Activated CD8-positive, alpha-beta memory T cell treated with anti-CD3 and anti-CD28 coated beads for 4 hours (primary cell): ENCODE measurements at regions not wholly inside any gene's neighbourhood (a gene's known extent, or its start where the extent isn't known, plus 50 kb on each side); places are given as distances from the start of the nearest gene placed in this dataset.
"Not testable (repeated sequence)": the region's sequence is repeated elsewhere in the genome, so short reads cannot be mapped to it uniquely, and the experiment has no call there.

Experiments
- DNase-seq, 2 donors: peaks; one replicate each; pipeline ENCODE4 v3.0.0-alpha.2; 2020; ENCODE audit warnings: low read depth in 2 of 2

DNA sequence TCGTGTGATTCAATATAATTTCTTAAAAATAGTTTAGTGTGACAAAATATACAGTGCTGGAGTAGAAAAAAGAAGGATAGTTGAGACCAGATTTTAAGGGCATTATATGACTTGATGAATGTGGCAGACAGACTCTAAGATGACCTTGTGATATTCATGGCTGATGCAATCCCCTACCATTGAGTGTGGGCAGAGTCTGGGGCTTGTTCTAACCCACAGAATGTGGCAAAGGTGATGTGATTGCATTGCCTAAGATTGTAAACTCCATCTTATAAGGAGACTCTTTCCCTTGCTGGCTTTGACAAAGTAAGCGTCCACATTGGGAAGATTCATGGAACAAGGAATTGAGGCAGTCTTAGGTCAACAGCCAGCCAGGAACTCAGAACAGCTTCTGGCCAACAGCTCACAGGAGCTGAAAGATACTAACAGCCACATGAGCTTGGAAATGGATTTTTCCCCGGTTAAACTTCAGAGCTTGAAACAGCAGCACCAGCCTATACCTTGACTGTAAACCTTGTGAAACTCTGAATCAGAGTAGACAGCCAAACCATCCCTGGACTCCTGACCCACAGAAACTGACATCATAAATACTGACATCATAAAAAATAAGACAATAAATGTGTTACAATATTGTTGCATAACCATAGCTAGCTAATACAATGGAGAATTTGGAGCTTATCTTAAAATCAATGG is 864.5 kb downstream of the TTLL7 start:
- not testable (repeated sequence) for DNase-seq

DNA sequence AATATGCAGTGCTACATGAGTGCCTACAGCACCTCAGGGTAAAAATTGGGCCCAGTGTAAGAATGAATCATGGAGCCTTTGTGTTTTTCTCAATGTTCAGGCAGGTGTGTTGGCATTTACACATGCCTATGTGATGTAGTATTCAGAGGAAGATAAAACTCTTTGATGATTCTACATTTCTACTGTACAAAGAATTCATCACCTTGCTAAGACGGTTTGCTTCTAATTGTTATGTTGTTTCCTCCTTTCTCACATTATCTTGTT is 867.3 kb downstream of the TTLL7 start:
- no peak for DNase-seq

DNA sequence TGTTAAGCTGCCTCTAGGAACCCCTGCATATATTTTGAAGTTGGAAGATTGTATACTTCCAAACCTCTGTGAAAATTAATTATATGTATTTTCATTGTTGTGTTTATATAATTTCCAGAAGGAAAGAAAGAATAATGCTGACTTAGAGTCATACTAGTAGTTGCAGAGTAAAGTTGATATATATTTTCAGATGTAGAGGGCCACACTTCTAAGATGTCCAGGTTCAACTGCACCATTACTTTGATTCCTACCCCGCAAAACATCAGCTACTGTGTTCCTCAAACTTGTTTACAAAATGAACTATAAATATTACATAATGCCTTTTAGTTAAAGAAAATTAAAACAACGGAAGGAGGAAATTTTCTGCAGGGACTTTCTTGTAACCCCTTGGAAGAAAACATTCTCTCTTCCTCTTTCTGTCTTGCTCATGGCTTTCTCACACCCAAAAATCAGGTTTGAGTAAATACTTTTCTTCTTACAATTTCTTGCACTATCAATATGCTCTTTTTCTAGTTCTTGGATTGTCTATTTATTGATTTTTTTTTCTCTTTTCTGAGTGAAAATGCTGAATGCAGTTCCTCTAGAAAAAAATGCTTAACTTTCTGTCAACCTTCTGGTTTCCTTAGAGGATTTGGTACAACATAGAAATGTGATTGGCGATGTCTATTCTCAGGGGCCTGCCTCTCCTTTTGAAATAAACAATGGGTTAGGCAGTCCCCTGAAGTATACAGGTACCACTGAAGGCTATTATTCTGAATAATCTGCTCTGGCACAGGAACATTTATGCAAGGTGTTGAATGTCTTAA is 867.8 kb downstream of the TTLL7 start:
- no peak for DNase-seq

- no peak for DNase-seq
Measured at GRCh38 chr1:83129107-83129506, 869.8 kb downstream of the TTLL7 start.

- no peak for DNase-seq
Measured at GRCh38 chr1:83125456-83125855, 873.5 kb downstream of the TTLL7 start.

- no peak for DNase-seq
Measured at GRCh38 chr1:83123019-83123418, 875.9 kb downstream of the TTLL7 start.

DNA sequence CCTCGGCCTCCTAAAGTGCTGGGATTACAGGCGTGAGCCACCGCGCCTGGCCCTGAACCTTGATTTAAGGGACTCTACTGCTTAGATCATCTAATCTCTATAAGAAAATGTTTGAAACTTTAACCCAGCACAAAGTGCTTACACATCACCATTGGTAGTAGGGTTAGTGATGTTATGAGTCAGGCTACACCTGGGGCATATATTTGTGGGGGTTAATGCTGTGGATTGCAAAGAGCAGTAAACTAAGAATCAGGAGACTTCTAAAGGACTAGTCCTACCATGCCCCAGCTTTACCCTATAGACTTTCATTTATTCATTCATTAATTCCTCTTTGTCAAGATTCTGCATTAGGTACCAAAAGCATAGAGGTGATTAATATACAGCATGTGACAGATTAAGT is 880.5 kb downstream of the TTLL7 start:
- DNase-seq, result no peak

- DNase-seq, result not testable (repeated sequence)
Measured at GRCh38 chr1:83117030-83117429, 881.9 kb downstream of the TTLL7 start.

DNA sequence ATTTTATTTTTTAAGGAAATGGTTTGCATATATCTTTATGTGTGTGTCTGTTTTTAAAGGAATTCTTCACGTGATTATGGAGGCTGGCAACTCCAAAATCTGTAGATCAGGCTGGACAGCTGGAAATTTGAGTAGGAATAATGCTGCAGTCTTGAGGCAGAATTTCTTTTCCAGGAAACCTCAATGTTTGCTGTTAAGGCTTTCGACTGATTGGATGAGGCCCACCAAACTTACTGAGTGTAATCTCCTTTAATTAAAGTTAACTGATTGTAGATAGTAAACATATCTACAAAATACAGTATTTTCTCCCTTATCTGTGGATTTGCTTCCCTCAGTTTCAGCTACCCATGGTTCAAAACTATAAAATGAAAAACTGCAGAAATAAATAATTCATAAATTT is 883.1 kb downstream of the TTLL7 start:
- DNase-seq, result no peak

DNA sequence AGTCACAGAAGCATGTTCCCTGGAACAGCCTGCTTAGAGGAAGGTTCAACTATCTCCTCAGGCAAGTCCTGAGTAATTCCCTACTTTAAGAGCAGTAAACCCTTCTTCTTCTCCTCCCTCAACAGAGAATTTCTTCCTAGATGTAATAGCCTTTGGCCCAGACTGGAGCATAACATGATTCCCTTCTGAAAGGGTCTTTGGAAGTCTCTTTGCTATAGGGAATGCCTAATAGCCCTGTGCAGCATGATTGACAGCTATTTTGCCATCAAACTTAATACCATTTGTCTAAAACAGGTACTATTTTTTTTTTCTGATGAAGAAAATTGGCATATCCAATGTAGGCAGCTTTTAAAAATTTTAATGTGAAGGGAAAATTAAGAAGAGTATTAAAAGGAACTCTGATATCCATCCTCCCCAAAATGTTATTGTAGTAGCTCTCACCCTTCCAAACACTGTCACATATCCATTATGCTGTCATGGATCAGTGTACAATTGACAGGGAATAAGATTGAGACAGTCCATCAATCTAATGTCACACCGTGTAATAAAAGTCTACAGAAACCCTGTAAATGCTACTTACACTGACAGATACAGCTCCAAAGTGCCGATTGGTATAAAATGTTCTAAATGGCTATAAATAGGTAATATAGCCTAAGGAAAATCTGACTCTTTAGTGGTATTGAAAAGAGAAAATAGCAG is 884.6 kb downstream of the TTLL7 start:
- no peak for DNase-seq

DNA sequence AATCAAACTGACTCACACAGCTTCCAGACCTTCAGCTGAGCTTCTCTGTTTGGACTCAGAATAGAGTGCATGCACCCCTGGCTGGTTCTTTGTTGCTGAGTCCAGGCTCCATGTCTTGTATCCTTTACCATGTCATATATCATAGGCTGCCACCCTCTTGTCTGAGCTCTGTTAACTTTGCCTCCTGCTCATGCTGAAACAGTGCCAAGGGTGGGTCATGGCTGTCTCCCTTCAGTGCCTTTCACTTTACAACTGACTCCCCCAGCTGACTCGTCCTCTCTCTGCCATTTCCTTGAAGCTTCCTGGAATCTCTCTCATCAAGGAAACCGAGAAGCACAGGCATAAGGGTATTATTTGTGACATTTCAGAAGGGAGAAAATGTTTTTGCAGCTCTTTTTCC is 885.3 kb downstream of the TTLL7 start:
- DNase-seq, result no peak

GRCh38 chr1:83112248-83112885 is 886.6 kb downstream of the TTLL7 start:
- no peak for DNase-seq

GRCh38 chr1:83110156-83110555 is 888.8 kb downstream of the TTLL7 start:
- no peak for DNase-seq

GRCh38 chr1:83109692-83110091 is 889.2 kb downstream of the TTLL7 start:
- no peak for DNase-seq

DNA sequence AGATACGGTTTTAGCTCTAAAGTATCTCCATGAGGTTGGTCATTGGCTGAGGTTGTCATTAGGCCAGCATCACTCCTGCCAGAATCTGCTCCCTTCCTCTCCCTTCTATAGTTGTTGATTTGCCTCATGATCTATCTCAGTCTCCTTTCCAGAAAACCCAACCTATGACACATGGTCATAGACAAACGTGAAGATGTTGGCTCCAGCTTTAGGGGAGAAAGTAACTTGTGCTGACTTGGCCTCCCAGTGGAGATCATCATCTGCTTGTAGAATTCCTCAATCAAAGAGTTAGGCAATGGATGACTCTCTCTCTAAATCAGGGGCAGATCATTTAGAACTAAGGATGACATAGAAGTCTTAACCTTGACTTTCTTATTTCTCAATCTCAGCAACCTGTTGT is 894.4 kb downstream of the TTLL7 start:
- DNase-seq, result no peak

GRCh38 chr1:83103341-83103740 is 895.6 kb downstream of the TTLL7 start:
- DNase-seq, result no peak

GRCh38 chr1:83102630-83103071 is 896.3 kb downstream of the TTLL7 start:
- no peak for DNase-seq

- DNase-seq, result no peak
Measured at GRCh38 chr1:83101406-83101805, 897.5 kb downstream of the TTLL7 start.

- no peak for DNase-seq
Measured at GRCh38 chr1:83100133-83100532, 898.8 kb downstream of the TTLL7 start.

- no peak for DNase-seq
Measured at GRCh38 chr1:83098791-83099190, 900.1 kb downstream of the TTLL7 start.

DNA sequence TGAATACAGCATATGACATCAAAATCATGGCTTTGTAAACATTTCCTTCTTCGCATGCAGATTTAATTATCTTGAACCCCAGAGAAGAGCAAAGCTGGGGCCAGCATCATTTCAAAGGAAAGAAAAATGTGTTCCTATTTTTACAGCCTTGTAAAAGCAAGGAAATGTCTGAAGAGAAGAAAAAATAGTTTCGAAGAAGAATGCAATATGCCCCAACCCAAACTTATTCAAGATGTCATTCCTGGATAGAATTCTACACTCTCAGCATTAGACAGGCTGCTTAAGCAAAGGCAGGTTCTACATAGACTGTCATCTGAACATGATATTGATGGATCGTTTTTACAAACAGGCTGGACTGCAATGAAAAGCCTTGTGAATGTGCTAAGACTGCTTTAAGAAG is 900.8 kb downstream of the TTLL7 start:
- no peak for DNase-seq

- no peak for DNase-seq
Measured at GRCh38 chr1:83097715-83098114, 901.2 kb downstream of the TTLL7 start.

DNA sequence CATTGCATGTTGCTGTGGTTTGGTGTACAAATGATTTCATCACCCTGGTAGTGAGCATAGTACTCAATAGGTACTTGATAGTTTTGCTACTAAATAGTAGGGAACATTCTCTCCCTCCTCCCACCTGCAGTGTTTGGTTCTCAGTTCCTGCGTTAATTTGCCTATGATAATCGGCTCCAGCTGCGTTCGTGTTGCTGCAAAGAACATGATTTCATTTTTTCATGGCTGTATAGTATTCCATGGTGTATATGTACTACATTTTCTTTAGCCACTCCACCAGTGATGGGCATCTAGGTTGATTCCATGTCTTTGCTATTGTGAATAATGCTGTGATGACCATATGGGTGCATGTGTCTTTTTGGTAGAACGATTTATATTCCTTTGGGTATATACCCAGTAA is 903.4 kb downstream of the TTLL7 start:
- DNase-seq, result no peak
